GM21723 (cell line): ENCODE measurements at regions not wholly inside any gene's neighbourhood (a gene's known extent, or its start where the extent isn't known, plus 50 kb on each side); places are given as distances from the start of the nearest gene placed in this dataset.

Source experiments
- ATAC-seq: cut with Tn5 transposase; IDR thresholded peaks from one replicate; pipeline ENCODE4 v1.9.1; 2021; ENCODE audit warnings: mild to moderate bottlenecking, moderate library complexity; ENCODE audit not compliant: unreplicated experiment

GRCh38 chr11:19379465-19379864, 138.7 kb upstream of the E2F8 start:
- no peak for ATAC-seq

GRCh38 chr11:19378814-19379213, 138.1 kb upstream of the E2F8 start:
- ATAC-seq = no peak

- ATAC-seq = no peak
Measured at GRCh38 chr11:19377881-19378280, 137.1 kb upstream of the E2F8 start.

GRCh38 chr11:19375440-19375839, 134.7 kb upstream of the E2F8 start:
- ATAC-seq = no peak

- no peak for ATAC-seq
Measured at GRCh38 chr11:19374151-19374569, 133.4 kb upstream of the E2F8 start.

- no peak for ATAC-seq
Measured at GRCh38 chr11:19372381-19372780, 131.6 kb upstream of the E2F8 start.

GRCh38 chr11:19370100-19370861, 129.5 kb upstream of the E2F8 start:
- ATAC-seq = no peak

- ATAC-seq = no peak
Measured at GRCh38 chr11:19368726-19369375, 128.1 kb upstream of the E2F8 start.

GRCh38 chr11:19366992-19367709, 126.4 kb upstream of the E2F8 start:
- ATAC-seq = no peak

- ATAC-seq = no peak
Measured at GRCh38 chr11:19365743-19366410, 125.1 kb upstream of the E2F8 start.

GRCh38 chr11:19359221-19360000, 118.7 kb upstream of the E2F8 start:
- ATAC-seq = no peak

GRCh38 chr11:19357943-19358342, 117.2 kb upstream of the E2F8 start:
- ATAC-seq = no peak

- no peak for ATAC-seq
Measured at GRCh38 chr11:19355601-19356000, 114.9 kb upstream of the E2F8 start.

GRCh38 chr11:19353287-19353850, 112.6 kb upstream of the E2F8 start:
- ATAC-seq = no peak

GRCh38 chr11:19352771-19353160, 112.0 kb upstream of the E2F8 start:
- no peak for ATAC-seq

- no peak for ATAC-seq
Measured at GRCh38 chr11:19352072-19352770, 111.5 kb upstream of the E2F8 start.

GRCh38 chr11:19351426-19351825, 110.7 kb upstream of the E2F8 start:
- no peak for ATAC-seq

- ATAC-seq = no peak
Measured at GRCh38 chr11:19350160-19350559, 109.4 kb upstream of the E2F8 start.

- no peak for ATAC-seq
Measured at GRCh38 chr11:19349340-19350025, 108.7 kb upstream of the E2F8 start.
